ENCODE measurements at regions not wholly inside any gene's neighbourhood (a gene's known extent, or its start where the extent isn't known, plus 50 kb on each side); places are given as distances from the start of the nearest gene placed in this dataset.

DNA sequence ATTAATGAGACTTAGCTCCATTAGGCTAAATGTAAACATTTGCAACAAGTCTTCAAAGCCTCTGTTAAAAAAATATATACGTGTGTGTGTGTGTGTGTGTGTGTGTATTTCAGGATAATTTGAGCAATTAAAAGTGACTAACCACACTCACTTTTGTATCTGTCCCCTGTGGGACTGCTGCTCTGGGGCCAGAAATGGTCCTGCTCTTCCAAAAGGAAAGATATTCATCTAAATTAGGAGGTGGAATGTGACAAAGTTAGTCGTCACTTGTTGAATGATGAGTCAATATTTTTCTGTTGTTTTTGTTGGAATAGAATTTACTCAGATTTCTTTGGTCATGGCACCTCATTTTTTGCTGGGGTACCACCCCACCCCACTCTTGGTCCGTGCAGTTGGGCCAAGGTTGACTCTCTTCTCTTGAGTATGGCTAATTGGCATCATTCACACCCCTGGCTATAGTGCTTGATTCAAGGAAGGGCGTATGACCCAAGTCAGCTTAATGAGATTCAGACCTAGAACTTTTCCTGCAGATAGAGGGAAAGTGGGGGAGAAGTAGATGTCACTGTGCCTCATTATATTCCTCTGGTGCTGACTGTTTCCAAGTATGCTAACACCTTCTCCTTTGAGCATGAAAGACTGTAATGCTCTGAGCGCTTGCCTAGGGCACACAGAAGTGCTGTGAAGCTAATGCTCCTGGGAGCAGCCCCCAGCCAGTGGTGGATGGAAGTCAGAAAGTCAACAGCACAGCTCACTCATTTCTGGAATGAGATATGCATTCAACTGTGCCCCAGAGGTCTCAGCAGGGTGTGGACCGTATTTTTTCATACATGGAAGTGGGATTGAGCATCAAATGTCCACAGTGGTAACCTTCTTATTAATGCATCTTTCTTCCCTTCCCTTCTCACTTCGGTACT, 577.0 kb upstream of the TBX3 start:
- TF ChIP-seq, protein P1, sequence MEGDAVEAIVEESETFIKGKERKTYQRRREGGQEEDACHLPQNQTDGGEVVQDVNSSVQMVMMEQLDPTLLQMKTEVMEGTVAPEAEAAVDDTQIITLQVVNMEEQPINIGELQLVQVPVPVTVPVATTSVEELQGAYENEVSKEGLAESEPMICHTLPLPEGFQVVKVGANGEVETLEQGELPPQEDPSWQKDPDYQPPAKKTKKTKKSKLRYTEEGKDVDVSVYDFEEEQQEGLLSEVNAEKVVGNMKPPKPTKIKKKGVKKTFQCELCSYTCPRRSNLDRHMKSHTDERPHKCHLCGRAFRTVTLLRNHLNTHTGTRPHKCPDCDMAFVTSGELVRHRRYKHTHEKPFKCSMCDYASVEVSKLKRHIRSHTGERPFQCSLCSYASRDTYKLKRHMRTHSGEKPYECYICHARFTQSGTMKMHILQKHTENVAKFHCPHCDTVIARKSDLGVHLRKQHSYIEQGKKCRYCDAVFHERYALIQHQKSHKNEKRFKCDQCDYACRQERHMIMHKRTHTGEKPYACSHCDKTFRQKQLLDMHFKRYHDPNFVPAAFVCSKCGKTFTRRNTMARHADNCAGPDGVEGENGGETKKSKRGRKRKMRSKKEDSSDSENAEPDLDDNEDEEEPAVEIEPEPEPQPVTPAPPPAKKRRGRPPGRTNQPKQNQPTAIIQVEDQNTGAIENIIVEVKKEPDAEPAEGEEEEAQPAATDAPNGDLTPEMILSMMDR (IDR thresholded peaks at IDR 0.05; ENCODE audit: extremely low read depth in 1 of 2, insufficient read depth in 1 of 2, low read depth in 1 of 2, low read length in 2 of 2), result no peak
- TF ChIP-seq EZH2 (IDR thresholded peaks at IDR 0.05; ENCODE audit: borderline replicate concordance, low read depth, low read length, severe bottlenecking) (no peak), POLR2A (IDR thresholded peaks at IDR 0.05; ENCODE audit: low read depth, low read length) (no peak), GATA2 (IDR thresholded peaks at IDR 0.05; ENCODE audit: insufficient read depth, insufficient read length, low read depth, low read length) (no peak), JUN (IDR thresholded peaks at IDR 0.05; ENCODE audit: borderline replicate concordance, insufficient read depth, insufficient read length, low read depth) (no peak)
- TF ChIP-seq, protein P2, sequence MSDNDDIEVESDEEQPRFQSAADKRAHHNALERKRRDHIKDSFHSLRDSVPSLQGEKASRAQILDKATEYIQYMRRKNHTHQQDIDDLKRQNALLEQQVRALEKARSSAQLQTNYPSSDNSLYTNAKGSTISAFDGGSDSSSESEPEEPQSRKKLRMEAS (IDR thresholded peaks at IDR 0.05; ENCODE audit: insufficient read depth, insufficient read length), result no peak

Data from endothelial cell of umbilical vein (primary cell).